C4-2B (cell line): ENCODE measurements at regions not wholly inside any gene's neighbourhood (a gene's known extent, or its start where the extent isn't known, plus 50 kb on each side); places are given as distances from the start of the nearest gene placed in this dataset.

ENCODE experiments used
- ZFX ChIP-seq: fragments of 450-650 bp; IDR thresholded peaks from 2 replicates; pipeline ENCODE4 v1.6.1; 2017
- TF ChIP-seq, protein P1 (sequence below): fragments of 450-650 bp; conservative IDR thresholded peaks from 2 replicates; pipeline ENCODE4 v1.5.1; 2017; ENCODE audit warnings: mild to moderate bottlenecking

GRCh38 chr6:85802162-85802561 is 159.5 kb upstream of the SYNCRIP start:
- TF ChIP-seq, protein P1, sequence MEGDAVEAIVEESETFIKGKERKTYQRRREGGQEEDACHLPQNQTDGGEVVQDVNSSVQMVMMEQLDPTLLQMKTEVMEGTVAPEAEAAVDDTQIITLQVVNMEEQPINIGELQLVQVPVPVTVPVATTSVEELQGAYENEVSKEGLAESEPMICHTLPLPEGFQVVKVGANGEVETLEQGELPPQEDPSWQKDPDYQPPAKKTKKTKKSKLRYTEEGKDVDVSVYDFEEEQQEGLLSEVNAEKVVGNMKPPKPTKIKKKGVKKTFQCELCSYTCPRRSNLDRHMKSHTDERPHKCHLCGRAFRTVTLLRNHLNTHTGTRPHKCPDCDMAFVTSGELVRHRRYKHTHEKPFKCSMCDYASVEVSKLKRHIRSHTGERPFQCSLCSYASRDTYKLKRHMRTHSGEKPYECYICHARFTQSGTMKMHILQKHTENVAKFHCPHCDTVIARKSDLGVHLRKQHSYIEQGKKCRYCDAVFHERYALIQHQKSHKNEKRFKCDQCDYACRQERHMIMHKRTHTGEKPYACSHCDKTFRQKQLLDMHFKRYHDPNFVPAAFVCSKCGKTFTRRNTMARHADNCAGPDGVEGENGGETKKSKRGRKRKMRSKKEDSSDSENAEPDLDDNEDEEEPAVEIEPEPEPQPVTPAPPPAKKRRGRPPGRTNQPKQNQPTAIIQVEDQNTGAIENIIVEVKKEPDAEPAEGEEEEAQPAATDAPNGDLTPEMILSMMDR = no peak
- no peak for TF ChIP-seq ZFX
